GM19372 (cell line): ENCODE measurements at regions not wholly inside any gene's neighbourhood (a gene's known extent, or its start where the extent isn't known, plus 50 kb on each side); places are given as distances from the start of the nearest gene placed in this dataset.

Source experiments
- ATAC-seq: cut with Tn5 transposase; IDR thresholded peaks from one replicate; pipeline ENCODE4 v1.9.1; 2021; ENCODE audit warnings: mild to moderate bottlenecking, low read depth, moderate library complexity; ENCODE audit not compliant: unreplicated experiment

- no peak for ATAC-seq
Measured at GRCh38 chr18:38984968-38985367, 1419.4 kb upstream of the CELF4 start.

GRCh38 chr18:38982072-38982471, 1416.5 kb upstream of the CELF4 start:
- no peak for ATAC-seq

GRCh38 chr18:38981389-38981788, 1415.8 kb upstream of the CELF4 start:
- no peak for ATAC-seq

- ATAC-seq, result no peak
Measured at GRCh38 chr18:38980420-38980819, 1414.8 kb upstream of the CELF4 start.

- ATAC-seq, result no peak
Measured at GRCh38 chr18:38972571-38972970, 1407.0 kb upstream of the CELF4 start.

- ATAC-seq, result no peak
Measured at GRCh38 chr18:38971881-38972280, 1406.3 kb upstream of the CELF4 start.

- no peak for ATAC-seq
Measured at GRCh38 chr18:38966841-38967240, 1401.2 kb upstream of the CELF4 start.

- ATAC-seq, result no peak
Measured at GRCh38 chr18:38963943-38964660, 1398.5 kb upstream of the CELF4 start.

GRCh38 chr18:38961880-38962279, 1396.3 kb upstream of the CELF4 start:
- no peak for ATAC-seq

GRCh38 chr18:38957736-38958135, 1392.1 kb upstream of the CELF4 start:
- ATAC-seq, result no peak

GRCh38 chr18:38956068-38956467, 1390.5 kb upstream of the CELF4 start:
- no peak for ATAC-seq

- ATAC-seq, result no peak
Measured at GRCh38 chr18:38951633-38952032, 1386.0 kb upstream of the CELF4 start.

GRCh38 chr18:38948436-38948835, 1382.8 kb upstream of the CELF4 start:
- no peak for ATAC-seq

GRCh38 chr18:38944446-38945024, 1378.9 kb upstream of the CELF4 start:
- no peak for ATAC-seq

GRCh38 chr18:38941711-38942561, 1376.3 kb upstream of the CELF4 start:
- no peak for ATAC-seq

- peak; percentile 87 for ATAC-seq
Measured at GRCh38 chr18:38940863-38941531, 1375.4 kb upstream of the CELF4 start.

GRCh38 chr18:38940475-38940862, 1374.9 kb upstream of the CELF4 start:
- peak; percentile 24 for ATAC-seq

- peak; percentile 69 for ATAC-seq
Measured at GRCh38 chr18:38933910-38934510, 1368.4 kb upstream of the CELF4 start.

- peak; percentile 38 for ATAC-seq
Measured at GRCh38 chr18:38933322-38933721, 1367.7 kb upstream of the CELF4 start.

- ATAC-seq, result no peak
Measured at GRCh38 chr18:38932752-38933151, 1367.2 kb upstream of the CELF4 start.

- ATAC-seq, result no peak
Measured at GRCh38 chr18:38931754-38932050, 1366.1 kb upstream of the CELF4 start.
